ENCODE measurements at regions not wholly inside any gene's neighbourhood (a gene's known extent, or its start where the extent isn't known, plus 50 kb on each side); places are given as distances from the start of the nearest gene placed in this dataset.
"Not testable (repeated sequence)": the region's sequence is repeated elsewhere in the genome, so short reads cannot be mapped to it uniquely, and the experiment has no call there.

- peak; percentile 76 for DNase-seq
These were observed 516.1 kb upstream of the CDH10 start for GRCh38 chr5:25160891-25161290.

DNA sequence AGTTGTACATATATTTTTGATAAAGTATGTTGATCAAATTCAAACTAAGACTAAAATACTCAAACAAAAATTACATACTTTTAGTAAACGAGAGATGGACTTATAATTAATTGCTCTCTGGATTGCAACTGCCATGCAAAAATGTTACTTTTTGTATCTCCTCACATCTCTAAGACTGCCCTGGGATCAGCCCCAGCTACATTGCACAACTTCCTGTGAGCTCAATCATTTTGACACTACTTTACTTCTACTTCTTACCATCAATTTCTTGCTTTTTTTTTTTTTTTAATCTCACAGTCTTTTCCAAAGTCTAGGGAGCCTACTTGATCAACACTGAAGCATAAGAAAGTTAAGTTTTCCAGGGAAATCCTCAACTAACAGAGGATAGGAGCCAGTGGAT is 506.0 kb upstream of the CDH10 start:
- DNase-seq, result peak; percentile 79

DNA sequence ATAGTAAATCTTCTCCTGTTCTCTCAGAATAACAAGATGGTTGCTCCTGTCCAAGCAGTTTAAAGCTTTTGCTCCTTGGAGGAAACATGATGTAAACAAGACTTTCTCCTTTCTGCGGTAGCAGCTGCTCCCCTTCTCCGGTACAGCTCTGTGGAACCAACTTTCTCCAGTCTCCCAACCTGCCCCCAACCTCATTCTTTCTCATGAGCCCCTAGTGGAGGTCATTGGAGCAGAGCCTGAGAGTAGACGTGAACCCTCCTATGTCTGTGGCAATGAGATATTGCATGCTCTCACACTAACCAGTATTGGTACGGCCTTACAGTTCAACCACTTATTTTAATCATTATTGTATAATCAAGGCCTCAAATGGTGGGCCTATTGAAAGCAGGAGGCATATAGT is 483.8 kb upstream of the CDH10 start:
- no peak for DNase-seq

- DNase-seq, result peak; percentile 31
These were observed 474.9 kb upstream of the CDH10 start for GRCh38 chr5:25119650-25120049.

- DNase-seq, result no peak
These were observed 463.1 kb upstream of the CDH10 start for GRCh38 chr5:25107853-25108252.

GRCh38 chr5:25099538-25099937 is 454.8 kb upstream of the CDH10 start:
- DNase-seq, result no peak

- peak; percentile 94 for DNase-seq
These were observed 450.5 kb upstream of the CDH10 start for GRCh38 chr5:25095261-25095660.

GRCh38 chr5:25094219-25094618 is 449.4 kb upstream of the CDH10 start:
- no peak for DNase-seq

DNA sequence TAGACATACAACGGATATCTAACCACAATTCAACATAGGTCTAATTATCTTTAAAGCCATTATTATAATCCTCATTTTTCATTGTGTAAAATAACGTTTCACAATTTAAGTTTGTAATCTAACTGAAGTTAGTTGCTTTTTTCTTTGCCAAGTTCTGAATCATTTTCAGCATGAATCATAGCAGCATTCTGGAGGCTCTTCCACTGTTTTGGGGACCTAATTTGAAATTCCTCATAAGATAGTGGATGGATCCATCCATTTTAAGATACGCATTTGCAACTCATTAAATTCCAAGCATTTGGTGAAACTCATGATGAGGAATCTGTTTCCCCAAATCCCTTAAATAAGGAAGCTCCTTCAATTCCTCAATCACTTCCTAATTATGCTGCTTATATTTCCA is 447.1 kb upstream of the CDH10 start:
- no peak for DNase-seq

- no peak for DNase-seq
These were observed 446.1 kb upstream of the CDH10 start for GRCh38 chr5:25090854-25091253.

DNA sequence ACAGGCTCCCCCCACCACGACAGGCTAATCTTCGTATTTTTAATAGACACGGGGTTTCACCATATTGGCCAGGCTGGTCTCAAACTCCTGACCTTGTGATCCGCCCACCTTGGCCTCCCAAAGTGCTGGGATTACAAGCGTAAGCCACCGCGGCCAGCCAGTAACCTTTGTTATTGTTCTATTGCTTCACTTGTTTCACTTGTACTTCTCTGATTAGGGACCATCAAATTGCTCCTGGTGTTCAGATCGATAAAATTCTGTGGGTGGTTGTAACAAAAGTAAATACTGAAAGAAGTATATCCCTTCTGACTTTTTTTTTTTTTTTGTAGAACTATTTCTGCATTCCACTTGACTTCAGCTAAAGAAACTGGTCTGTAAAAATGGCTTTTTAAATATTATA is 445.5 kb upstream of the CDH10 start:
- no peak for DNase-seq

GRCh38 chr5:25088689-25089088 is 443.9 kb upstream of the CDH10 start:
- not testable (repeated sequence) for DNase-seq

DNA sequence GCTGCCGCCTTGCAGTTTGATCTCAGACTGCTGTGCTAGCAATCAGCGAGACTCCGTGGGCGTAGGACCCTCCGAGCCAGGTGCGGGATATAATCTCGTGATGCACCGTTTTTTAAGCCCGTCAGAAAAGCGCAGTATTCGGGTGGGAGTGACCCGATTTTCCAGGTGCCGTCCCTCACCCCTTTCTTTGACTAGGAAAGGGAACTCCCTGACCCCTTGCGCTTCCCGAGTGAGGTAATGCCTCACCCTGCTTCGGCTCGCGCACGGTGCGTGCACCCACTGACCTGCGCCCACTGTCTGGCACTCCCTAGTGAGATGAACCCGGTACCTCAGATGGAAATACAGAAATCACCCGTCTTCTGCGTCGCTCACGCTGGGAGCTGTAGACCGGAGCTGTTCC is 438.5 kb upstream of the CDH10 start:
- not testable (repeated sequence) for DNase-seq

DNA sequence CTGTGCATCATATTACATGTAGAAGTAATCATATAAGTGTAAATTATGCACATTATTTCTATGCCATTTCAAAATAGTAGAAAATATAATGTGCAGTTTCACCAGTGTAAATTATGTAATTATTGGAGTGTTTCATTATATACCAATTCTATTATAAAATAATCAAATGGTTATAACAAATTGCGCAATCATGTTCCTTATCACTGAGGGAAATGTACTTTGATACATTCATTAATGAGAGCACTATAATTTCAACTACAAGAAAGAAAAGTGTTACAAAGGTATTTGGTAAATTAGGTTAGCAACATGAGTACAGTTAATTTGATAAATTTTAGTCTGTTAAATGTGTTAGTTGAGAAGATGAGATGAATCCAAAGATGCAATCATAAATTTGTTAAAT is 421.5 kb upstream of the CDH10 start:
- no peak for DNase-seq

- DNase-seq, result no peak
These were observed 419.5 kb upstream of the CDH10 start for GRCh38 chr5:25064306-25064705.

- DNase-seq, result no peak
These were observed 415.8 kb upstream of the CDH10 start for GRCh38 chr5:25060575-25060974.

- no peak for DNase-seq
These were observed 412.1 kb upstream of the CDH10 start for GRCh38 chr5:25056836-25057235.

DNA sequence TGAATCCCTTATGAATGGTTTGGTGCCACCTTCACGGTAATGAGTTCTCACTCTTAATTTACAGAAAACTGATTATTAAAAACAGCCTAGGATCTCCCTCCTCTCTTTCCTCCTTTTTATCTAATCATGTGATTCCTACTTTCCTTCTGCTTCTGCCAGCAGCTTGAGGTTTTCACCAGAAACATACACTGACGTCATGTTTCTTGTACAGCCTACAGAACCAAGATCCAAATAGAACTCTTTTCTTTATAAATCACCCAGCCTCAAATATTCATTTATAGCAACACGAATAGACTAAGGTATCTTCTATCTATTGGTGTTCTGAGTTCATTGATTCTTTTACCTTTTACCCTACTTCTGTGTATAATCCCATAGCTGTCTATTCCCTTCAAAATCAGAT is 388.9 kb upstream of the CDH10 start:
- no peak for DNase-seq

GRCh38 chr5:25029004-25029403 is 384.2 kb upstream of the CDH10 start:
- DNase-seq, result no peak

DNA sequence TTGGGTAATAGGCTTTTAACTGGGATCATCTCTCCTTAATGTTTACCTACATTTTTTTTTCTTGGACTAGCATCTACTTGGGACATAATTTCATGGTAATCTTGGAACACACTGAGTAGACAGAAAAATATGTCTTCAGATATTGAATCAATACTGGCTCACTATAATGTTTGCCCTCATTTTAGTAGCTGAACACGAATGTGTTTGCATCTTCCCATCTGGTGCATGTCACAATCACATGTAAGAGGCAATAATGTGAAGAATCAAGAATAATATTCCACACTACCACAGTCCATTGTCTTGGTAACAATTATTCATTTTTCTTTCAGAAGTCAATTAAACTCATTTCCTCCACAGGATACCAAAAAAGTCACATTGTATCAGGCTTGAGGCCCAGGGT is 382.7 kb upstream of the CDH10 start:
- no peak for DNase-seq

- DNase-seq, result no peak
These were observed 382.3 kb upstream of the CDH10 start for GRCh38 chr5:25027061-25027460.

DNA sequence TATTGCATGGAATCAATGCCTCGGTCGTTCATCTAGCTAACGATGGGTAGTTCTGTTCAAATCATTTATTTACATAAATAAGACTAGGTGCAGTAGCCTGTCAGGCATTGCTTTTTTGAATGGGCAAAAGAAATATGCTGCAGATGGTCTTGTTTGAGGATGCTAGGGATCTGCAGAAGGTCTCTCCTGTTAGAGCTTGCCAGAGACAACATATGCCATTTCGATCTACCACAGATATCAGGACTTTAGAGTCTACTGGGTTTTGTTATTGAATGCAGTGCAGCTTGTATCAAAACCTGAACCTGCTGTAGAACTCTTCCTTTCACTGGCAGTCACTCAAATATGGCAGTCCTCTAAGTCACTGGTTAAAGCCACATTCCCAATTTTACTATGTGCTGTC is 381.1 kb upstream of the CDH10 start:
- DNase-seq, result no peak

DNA sequence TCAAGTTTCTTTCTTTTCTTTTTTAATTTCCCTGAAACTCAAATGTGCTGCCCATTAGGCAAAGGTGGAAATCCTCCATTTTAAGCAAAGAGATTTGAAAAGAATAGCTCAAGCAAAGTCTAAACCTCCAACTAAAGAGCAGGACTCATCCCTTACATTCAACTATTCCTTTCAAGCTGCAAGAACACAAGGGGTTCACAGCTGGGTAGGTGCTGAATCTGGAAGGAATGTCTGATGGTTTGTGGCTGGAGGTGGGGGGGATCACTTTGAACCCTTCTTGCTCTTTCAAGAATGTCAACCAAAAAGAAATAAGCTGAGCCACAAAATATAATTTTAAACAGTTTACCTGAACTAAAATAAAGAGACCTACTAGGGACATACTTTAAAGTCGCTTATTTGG is 375.7 kb upstream of the CDH10 start:
- DNase-seq, result no peak

DNA sequence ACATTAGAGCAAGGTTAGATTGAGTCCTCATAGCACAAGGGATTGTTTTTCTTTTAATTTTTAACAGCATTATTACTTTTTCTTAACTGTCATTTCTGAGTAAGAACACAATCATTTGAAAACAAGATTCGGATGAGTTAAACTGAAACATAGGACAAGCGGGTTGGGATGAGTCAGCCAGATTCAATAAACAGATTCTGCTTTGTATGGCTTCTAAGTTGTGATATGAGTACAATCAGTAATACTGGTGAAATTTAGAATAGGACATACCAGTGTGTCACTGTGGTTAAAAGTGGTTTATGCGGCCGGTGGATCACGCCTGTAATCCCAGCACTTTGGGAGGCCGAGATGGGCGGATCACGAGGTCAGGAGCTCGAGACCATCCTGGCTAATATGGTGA is 364.3 kb upstream of the CDH10 start:
- no peak for DNase-seq

- DNase-seq, result peak; percentile 75
These were observed 362.0 kb upstream of the CDH10 start for GRCh38 chr5:25006734-25007133.

DNA sequence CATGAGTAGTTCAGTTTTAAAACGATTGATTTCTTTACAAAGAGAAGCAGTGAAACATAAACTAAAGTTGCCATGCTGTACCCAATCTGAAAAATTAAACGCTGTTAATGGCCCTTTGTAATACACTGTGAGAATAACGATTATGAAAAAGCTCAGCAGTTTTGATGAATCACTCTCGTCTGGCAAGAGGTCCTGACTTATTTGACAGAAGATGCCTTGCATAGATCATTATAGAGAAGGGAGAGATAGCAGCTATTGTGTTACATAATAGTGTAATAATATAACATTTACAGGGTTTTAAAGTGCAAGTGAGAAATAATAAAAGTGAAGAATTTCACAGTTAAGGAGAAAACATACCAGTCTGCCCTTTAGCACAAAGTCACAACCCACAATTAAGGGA is 361.5 kb upstream of the CDH10 start:
- DNase-seq, result no peak
